BE2C (cell line): ENCODE measurements at regions not wholly inside any gene's neighbourhood (a gene's known extent, or its start where the extent isn't known, plus 50 kb on each side); places are given as distances from the start of the nearest gene placed in this dataset.

Experiments
- DNase-seq: peaks from one replicate; pipeline ENCODE4 v3.0.0-alpha.2; 2020
- H3K27me3 ChIP-seq: fragments of 250-450 bp; sonication (Bioruptor Pico); 2 replicates; pipeline ENCODE4 v1.5.1; 2020; ENCODE audit warnings: mild to moderate bottlenecking
- H3K36me3 ChIP-seq: fragments of 250-450 bp; sonication (Bioruptor Pico); 2 replicates; pipeline ENCODE4 v1.5.1; 2020; ENCODE audit warnings: mild to moderate bottlenecking
- H3K4me1 ChIP-seq: fragments of 250-450 bp; sonication (Bioruptor Pico); 2 replicates; pipeline ENCODE4 v1.5.1; 2020
- H3K4me3 ChIP-seq: 2 replicates; pipeline ENCODE4 v1.5.1; 2011; ENCODE audit warnings: low read depth, low read length
- H3K9me3 ChIP-seq: fragments of 250-450 bp; sonication (Bioruptor Pico); 2 replicates; pipeline ENCODE4 v1.5.1; 2020
- CTCF ChIP-seq: IDR thresholded peaks from 2 replicates; pipeline ENCODE4 v1.5.1; 2012; ENCODE audit warnings: mild to moderate bottlenecking, low read depth, low read length

- no peak for TF ChIP-seq CTCF
- no peaks in the 10 kb centered on the region for H3K36me3 ChIP-seq
- no peaks in the 10 kb centered on the region for H3K4me1 ChIP-seq
- H3K9me3 ChIP-seq: no peaks in the 10 kb centered on the region
- H3K27me3 ChIP-seq: no peaks in the 10 kb centered on the region
- no peak for DNase-seq
- no peak overlapping the region for H3K4me3 ChIP-seq
These were observed 311.9 kb upstream of the TRPC7 start for GRCh38 chr5:136677217-136677616.

GRCh38 chr5:136676685-136677084, 311.3 kb upstream of the TRPC7 start:
- Histone ChIP-seq H3K9me3 (no peaks in the 10 kb centered on the region), H3K4me3 (no peak overlapping the region), H3K4me1 (no peaks in the 10 kb centered on the region), H3K27me3 (no peaks in the 10 kb centered on the region), H3K36me3 (no peaks in the 10 kb centered on the region)
- no peak for DNase-seq
- TF ChIP-seq CTCF: no peak

GRCh38 chr5:136675769-136676168, 310.4 kb upstream of the TRPC7 start:
- DNase-seq: no peak
- Histone ChIP-seq H3K4me1 (no peaks in the 10 kb centered on the region), H3K27me3 (no peaks in the 10 kb centered on the region), H3K9me3 (no peaks in the 10 kb centered on the region), H3K36me3 (no peaks in the 10 kb centered on the region), H3K4me3 (no peak overlapping the region)
- no peak for TF ChIP-seq CTCF

- no peaks in the 10 kb centered on the region for H3K36me3 ChIP-seq
- DNase-seq: no peak
- H3K4me3 ChIP-seq: no peak overlapping the region
These were observed 308.8 kb upstream of the TRPC7 start for GRCh38 chr5:136674178-136674577.

GRCh38 chr5:136667789-136668188, 302.4 kb upstream of the TRPC7 start:
- TF ChIP-seq CTCF: no peak
- Histone ChIP-seq H3K36me3 (no peaks in the 10 kb centered on the region), H3K4me3 (no peak overlapping the region), H3K9me3 (no peaks in the 10 kb centered on the region), H3K27me3 (no peaks in the 10 kb centered on the region), H3K4me1 (no peaks in the 10 kb centered on the region)
- DNase-seq: no peak

More at GRCh38 chr5:136674178-136674577, 308.8 kb upstream of the TRPC7 start:
- no peaks in the 10 kb centered on the region for H3K9me3 ChIP-seq
- H3K27me3 ChIP-seq: no peaks in the 10 kb centered on the region
- H3K4me1 ChIP-seq: no peaks in the 10 kb centered on the region
- TF ChIP-seq CTCF: no peak

GRCh38 chr5:136666970-136667620, 301.8 kb upstream of the TRPC7 start:
- Histone ChIP-seq H3K36me3 (no peaks in the 10 kb centered on the region), H3K27me3 (no peaks in the 10 kb centered on the region), H3K4me1 (no peaks in the 10 kb centered on the region), H3K4me3 (no peak overlapping the region), H3K9me3 (no peaks in the 10 kb centered on the region)
- TF ChIP-seq CTCF: no peak
- no peak for DNase-seq
